Mononuclear cell (primary cell): ENCODE measurements at regions not wholly inside any gene's neighbourhood (a gene's known extent, or its start where the extent isn't known, plus 50 kb on each side); places are given as distances from the start of the nearest gene placed in this dataset.
"Not testable (repeated sequence)": the region's sequence is repeated elsewhere in the genome, so short reads cannot be mapped to it uniquely, and the experiment has no call there.

Experiments used
- H3K27me3 ChIP-seq: 2 replicates; pipeline ENCODE4 v1.6.0; 2011; ENCODE audit warnings: low read length, control low read depth; ENCODE audit not compliant: insufficient read depth
- H3K4me1 ChIP-seq: 2 replicates; pipeline ENCODE4 v1.5.1; 2011; ENCODE audit warnings: mild to moderate bottlenecking, low read length, control low read depth; ENCODE audit not compliant: insufficient read depth
- H3K4me3 ChIP-seq: 2 replicates; pipeline ENCODE4 v1.5.1; 2011; ENCODE audit warnings: mild to moderate bottlenecking, low read length, moderate library complexity
- H3K9me3 ChIP-seq: 2 replicates; pipeline ENCODE4 v1.5.1; 2011; ENCODE audit warnings: low read depth, mild to moderate bottlenecking, control low read depth, low read length

- not testable (repeated sequence) for H3K4me1 ChIP-seq, H3K9me3 ChIP-seq, H3K27me3 ChIP-seq, H3K4me3 ChIP-seq
These were observed 206.7 kb downstream of the ALG10 start for GRCh38 chr12:34229033-34229432.

GRCh38 chr12:34233618-34234017 is 211.3 kb downstream of the ALG10 start:
- no peak overlapping the region for H3K4me3 ChIP-seq
- no peaks in the 10 kb centered on the region for H3K9me3 ChIP-seq
- no peaks in the 10 kb centered on the region for H3K27me3 ChIP-seq
- H3K4me1 ChIP-seq, result no peaks in the 10 kb centered on the region

- no peak overlapping the region for H3K4me3 ChIP-seq
- no peaks in the 10 kb centered on the region for H3K9me3 ChIP-seq
- H3K27me3 ChIP-seq, result no peaks in the 10 kb centered on the region
- H3K4me1 ChIP-seq, result no peaks in the 10 kb centered on the region
These were observed 213.8 kb downstream of the ALG10 start for GRCh38 chr12:34236073-34236472.

GRCh38 chr12:34244608-34245007 is 222.3 kb downstream of the ALG10 start:
- no peak overlapping the region for H3K4me3 ChIP-seq
- no peaks in the 10 kb centered on the region for H3K9me3 ChIP-seq
- H3K4me1 ChIP-seq, result no peaks in the 10 kb centered on the region
- no peaks in the 10 kb centered on the region for H3K27me3 ChIP-seq

- H3K4me3 ChIP-seq, result no peak overlapping the region
- H3K4me1 ChIP-seq, result no peaks in the 10 kb centered on the region
- no peaks in the 10 kb centered on the region for H3K9me3 ChIP-seq
- H3K27me3 ChIP-seq, result no peaks in the 10 kb centered on the region
These were observed 227.0 kb downstream of the ALG10 start for GRCh38 chr12:34249271-34249670.

- not testable (repeated sequence) for H3K4me1 ChIP-seq, H3K9me3 ChIP-seq, H3K27me3 ChIP-seq, H3K4me3 ChIP-seq
These were observed 229.6 kb downstream of the ALG10 start for GRCh38 chr12:34251879-34252278.

GRCh38 chr12:34253674-34254073 is 231.4 kb downstream of the ALG10 start:
- Histone ChIP-seq H3K4me3 (no peak overlapping the region), H3K27me3 (no peaks in the 10 kb centered on the region), H3K9me3 (no peaks in the 10 kb centered on the region), H3K4me1 (no peaks in the 10 kb centered on the region)

GRCh38 chr12:34257093-34257492 is 234.8 kb downstream of the ALG10 start:
- no peaks in the 10 kb centered on the region for H3K9me3 ChIP-seq
- H3K4me1 ChIP-seq, result no peaks in the 10 kb centered on the region
- H3K27me3 ChIP-seq, result no peaks in the 10 kb centered on the region
- no peak overlapping the region for H3K4me3 ChIP-seq

- H3K9me3 ChIP-seq, H3K27me3 ChIP-seq, H3K4me3 ChIP-seq: not testable (repeated sequence)
These were observed 239.8 kb downstream of the ALG10 start for GRCh38 chr12:34262140-34262539.

GRCh38 chr12:34264110-34264509 is 241.8 kb downstream of the ALG10 start:
- Histone ChIP-seq H3K9me3 (no peaks in the 10 kb centered on the region), H3K4me3 (no peak overlapping the region), H3K4me1 (no peaks in the 10 kb centered on the region), H3K27me3 (no peaks in the 10 kb centered on the region)

More at GRCh38 chr12:34262140-34262539, 239.8 kb downstream of the ALG10 start:
- not testable (repeated sequence) for H3K4me1 ChIP-seq

GRCh38 chr12:34273703-34274102 is 251.4 kb downstream of the ALG10 start:
- H3K4me3 ChIP-seq, H3K9me3 ChIP-seq, H3K4me1 ChIP-seq, H3K27me3 ChIP-seq: not testable (repeated sequence)

- no peaks in the 10 kb centered on the region for H3K27me3 ChIP-seq
- no peaks in the 10 kb centered on the region for H3K4me1 ChIP-seq
- no peak overlapping the region for H3K4me3 ChIP-seq
- H3K9me3 ChIP-seq, result no peaks in the 10 kb centered on the region
These were observed 252.8 kb downstream of the ALG10 start for GRCh38 chr12:34275129-34275528.

- no peaks in the 10 kb centered on the region for H3K4me1 ChIP-seq
- peaks cover 36% of the 10 kb centered on the region for H3K9me3 ChIP-seq
- H3K27me3 ChIP-seq, result no peaks in the 10 kb centered on the region
- no peak overlapping the region for H3K4me3 ChIP-seq
These were observed 264.2 kb downstream of the ALG10 start for GRCh38 chr12:34286483-34286882.

GRCh38 chr12:34286934-34287333 is 264.6 kb downstream of the ALG10 start:
- no peaks in the 10 kb centered on the region for H3K27me3 ChIP-seq
- H3K4me3 ChIP-seq, result no peak overlapping the region
- peaks cover 32% of the 10 kb centered on the region for H3K9me3 ChIP-seq
- no peaks in the 10 kb centered on the region for H3K4me1 ChIP-seq

GRCh38 chr12:34287437-34287836 is 265.1 kb downstream of the ALG10 start:
- H3K9me3 ChIP-seq, result peaks cover 29% of the 10 kb centered on the region

GRCh38 chr12:34287986-34288962 is 266.0 kb downstream of the ALG10 start:
- H3K27me3 ChIP-seq, result no peaks in the 10 kb centered on the region
- no peaks in the 10 kb centered on the region for H3K4me1 ChIP-seq
- H3K4me3 ChIP-seq, result no peak overlapping the region
- peaks cover 21% of the 10 kb centered on the region for H3K9me3 ChIP-seq

More at GRCh38 chr12:34287437-34287836, 265.1 kb downstream of the ALG10 start:
- Histone ChIP-seq H3K4me1 (no peaks in the 10 kb centered on the region), H3K4me3 (no peak overlapping the region), H3K27me3 (no peaks in the 10 kb centered on the region)
